Osteoblast (primary cell): ENCODE measurements at regions not wholly inside any gene's neighbourhood (a gene's known extent, or its start where the extent isn't known, plus 50 kb on each side); places are given as distances from the start of the nearest gene placed in this dataset.

Source experiments
- DNase-seq: peaks from one replicate; pipeline ENCODE4 v3.0.0; 2011; ENCODE audit warnings: low spot score, mixed read lengths; ENCODE audit not compliant: insufficient read length; ENCODE audit errors: missing footprints
- H2AFZ ChIP-seq: 2 replicates; pipeline ENCODE4 v1.6.0; 2011; ENCODE audit warnings: mild to moderate bottlenecking, low read length
- H3K27ac ChIP-seq: 2 replicates; pipeline ENCODE4 v1.5.1; 2011; ENCODE audit warnings: mild to moderate bottlenecking, low read depth, low read length, moderate library complexity
- H3K27me3 ChIP-seq: 2 replicates; pipeline ENCODE4 v1.6.0; 2012; ENCODE audit warnings: mild to moderate bottlenecking, control low read depth, inconsistent platforms, low read length, moderate library complexity; ENCODE audit not compliant: insufficient read depth
- H3K36me3 ChIP-seq: 2 replicates; pipeline ENCODE4 v1.5.1; 2011; ENCODE audit warnings: mild to moderate bottlenecking, low read length, control low read depth, moderate library complexity; ENCODE audit not compliant: insufficient read depth
- H3K4me1 ChIP-seq: 2 replicates; pipeline ENCODE4 v1.5.1; 2011; ENCODE audit warnings: mild to moderate bottlenecking, low read length, control low read depth, moderate library complexity; ENCODE audit not compliant: insufficient read depth
- H3K4me2 ChIP-seq: 2 replicates; pipeline ENCODE4 v1.6.0; 2011; ENCODE audit warnings: mild to moderate bottlenecking, low read length; ENCODE audit not compliant: insufficient read depth
- H3K4me3 ChIP-seq: fragments of 200-600 bp; sonication (generic); 3 replicates; pipeline ENCODE4 v1.5.1; 2012; ENCODE audit warnings: mild to moderate bottlenecking, low read length, inconsistent platforms; ENCODE audit not compliant: insufficient read depth
- H3K79me2 ChIP-seq: 2 replicates; pipeline ENCODE4 v1.6.0; 2012; ENCODE audit warnings: mild to moderate bottlenecking, low read length, control low read depth, inconsistent platforms; ENCODE audit not compliant: insufficient read depth
- H3K9me3 ChIP-seq: 2 replicates; pipeline ENCODE4 v1.5.1; 2011; ENCODE audit warnings: low read depth, low read length, control low read depth
- H4K20me1 ChIP-seq: 2 replicates; pipeline ENCODE4 v1.6.0; 2012; ENCODE audit warnings: mild to moderate bottlenecking, low read length, control low read depth; ENCODE audit not compliant: insufficient read depth
- CTCF ChIP-seq: IDR thresholded peaks from 2 replicates; pipeline ENCODE4 v1.5.1; 2011; ENCODE audit warnings: mild to moderate bottlenecking, low read depth, low read length, moderate library complexity; ENCODE audit errors: extremely low read depth

DNA sequence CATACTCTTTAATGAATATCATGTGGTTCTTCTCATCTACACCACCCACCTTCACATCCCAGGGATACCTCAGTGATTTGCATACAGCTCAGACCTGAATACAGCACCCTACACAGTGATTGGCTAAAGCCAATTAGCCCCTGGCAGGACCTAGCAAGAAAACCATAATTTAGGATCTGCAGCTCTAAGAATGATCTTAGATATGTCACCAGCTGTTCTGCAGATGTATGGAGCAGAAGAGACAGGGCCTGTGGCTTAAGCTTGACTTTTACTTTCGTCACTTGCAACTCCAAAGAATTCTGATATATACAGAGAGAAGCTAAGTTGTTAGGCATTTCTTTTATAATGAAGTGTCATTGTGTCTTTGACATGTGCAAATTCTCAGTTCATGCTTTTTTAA is 483.2 kb upstream of the C9orf72 start:
- H3K4me2 ChIP-seq = no peak overlapping the region
- no peak for DNase-seq
- H3K9me3 ChIP-seq = no peaks in the 10 kb centered on the region
- H3K79me2 ChIP-seq = no peaks in the 10 kb centered on the region
- no peak overlapping the region for H3K4me3 ChIP-seq
- H3K4me1 ChIP-seq = no peaks in the 10 kb centered on the region
- H4K20me1 ChIP-seq = no peaks in the 10 kb centered on the region
- no peak for TF ChIP-seq CTCF
- no peak overlapping the region for H3K27ac ChIP-seq
- no peak overlapping the region for H2AFZ ChIP-seq
- H3K27me3 ChIP-seq = no peaks in the 10 kb centered on the region
- H3K36me3 ChIP-seq = no peaks in the 10 kb centered on the region

GRCh38 chr9:28059192-28059591 is 485.9 kb upstream of the C9orf72 start:
- Histone ChIP-seq H3K4me1 (no peaks in the 10 kb centered on the region), H3K27me3 (no peaks in the 10 kb centered on the region), H3K27ac (no peak overlapping the region), H3K36me3 (no peaks in the 10 kb centered on the region), H3K4me3 (no peak overlapping the region), H3K79me2 (no peaks in the 10 kb centered on the region), H4K20me1 (no peaks in the 10 kb centered on the region), H2AFZ (no peak overlapping the region), H3K9me3 (peaks cover 2% of the 10 kb centered on the region), H3K4me2 (no peak overlapping the region)
- TF ChIP-seq CTCF = no peak
- no peak for DNase-seq

DNA sequence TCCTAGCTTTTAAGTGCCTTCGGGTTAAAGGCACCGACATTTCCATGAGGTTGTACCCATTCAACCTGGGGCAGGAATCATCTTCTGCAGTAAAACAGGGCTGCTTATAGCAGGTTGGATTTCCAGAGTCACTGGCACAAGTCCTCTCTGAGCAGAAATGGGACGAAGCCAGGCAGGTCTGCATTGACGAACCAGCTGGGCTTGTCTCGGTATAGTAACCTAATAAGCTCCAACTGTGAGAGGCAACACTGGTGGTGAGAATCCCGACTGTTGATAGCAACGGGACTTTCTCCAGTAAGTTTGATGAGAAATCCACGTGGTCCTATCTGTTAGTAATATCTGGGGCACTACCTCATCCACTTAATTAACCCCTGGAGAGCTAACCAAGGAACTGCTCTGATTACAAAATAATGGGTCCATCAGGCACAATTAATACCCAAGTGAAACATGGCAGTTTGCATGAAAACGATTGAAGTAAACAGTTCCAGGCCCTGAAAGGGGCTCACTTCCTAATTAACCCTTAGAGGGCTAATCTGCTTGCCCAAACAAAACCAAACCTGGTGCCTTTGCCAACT is 491.0 kb upstream of the C9orf72 start:
- Histone ChIP-seq H4K20me1 (no peaks in the 10 kb centered on the region), H2AFZ (no peak overlapping the region), H3K79me2 (no peaks in the 10 kb centered on the region), H3K4me3 (no peak overlapping the region), H3K4me2 (no peak overlapping the region), H3K36me3 (no peaks in the 10 kb centered on the region), H3K27ac (no peak overlapping the region), H3K4me1 (no peaks in the 10 kb centered on the region), H3K9me3 (peaks cover 2% of the 10 kb centered on the region), H3K27me3 (no peaks in the 10 kb centered on the region)
- no peak for DNase-seq
- TF ChIP-seq CTCF = no peak

DNA sequence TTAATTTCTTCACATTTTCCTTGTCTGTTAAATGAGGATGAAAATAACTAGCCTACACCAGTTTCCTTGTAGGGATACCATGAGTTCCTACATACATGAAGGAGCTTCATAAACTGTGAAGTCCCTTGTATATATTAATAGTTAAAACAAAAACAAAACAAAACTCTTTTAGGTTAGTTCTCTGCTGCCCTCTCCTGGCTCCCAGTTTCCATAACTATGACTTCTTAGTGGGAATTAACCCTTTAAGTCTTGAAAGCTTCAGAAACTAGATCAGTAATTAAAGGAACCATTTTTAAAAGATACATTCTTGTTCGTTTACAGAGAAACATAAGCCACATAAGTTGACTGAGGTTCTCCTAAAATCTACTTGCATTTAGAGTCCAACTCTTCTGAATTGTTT is 500.0 kb upstream of the C9orf72 start:
- no peak for TF ChIP-seq CTCF
- no peaks in the 10 kb centered on the region for H4K20me1 ChIP-seq
- no peaks in the 10 kb centered on the region for H3K36me3 ChIP-seq
- no peak for DNase-seq
- H3K4me1 ChIP-seq = no peaks in the 10 kb centered on the region
- no peak overlapping the region for H2AFZ ChIP-seq
- H3K79me2 ChIP-seq = no peaks in the 10 kb centered on the region
- no peak overlapping the region for H3K27ac ChIP-seq
- no peaks in the 10 kb centered on the region for H3K27me3 ChIP-seq
- no peak overlapping the region for H3K4me2 ChIP-seq
- no peak overlapping the region for H3K4me3 ChIP-seq
- H3K9me3 ChIP-seq = no peaks in the 10 kb centered on the region
